ENCODE measurements at regions not wholly inside any gene's neighbourhood (a gene's known extent, or its start where the extent isn't known, plus 50 kb on each side); places are given as distances from the start of the nearest gene placed in this dataset.

DNA sequence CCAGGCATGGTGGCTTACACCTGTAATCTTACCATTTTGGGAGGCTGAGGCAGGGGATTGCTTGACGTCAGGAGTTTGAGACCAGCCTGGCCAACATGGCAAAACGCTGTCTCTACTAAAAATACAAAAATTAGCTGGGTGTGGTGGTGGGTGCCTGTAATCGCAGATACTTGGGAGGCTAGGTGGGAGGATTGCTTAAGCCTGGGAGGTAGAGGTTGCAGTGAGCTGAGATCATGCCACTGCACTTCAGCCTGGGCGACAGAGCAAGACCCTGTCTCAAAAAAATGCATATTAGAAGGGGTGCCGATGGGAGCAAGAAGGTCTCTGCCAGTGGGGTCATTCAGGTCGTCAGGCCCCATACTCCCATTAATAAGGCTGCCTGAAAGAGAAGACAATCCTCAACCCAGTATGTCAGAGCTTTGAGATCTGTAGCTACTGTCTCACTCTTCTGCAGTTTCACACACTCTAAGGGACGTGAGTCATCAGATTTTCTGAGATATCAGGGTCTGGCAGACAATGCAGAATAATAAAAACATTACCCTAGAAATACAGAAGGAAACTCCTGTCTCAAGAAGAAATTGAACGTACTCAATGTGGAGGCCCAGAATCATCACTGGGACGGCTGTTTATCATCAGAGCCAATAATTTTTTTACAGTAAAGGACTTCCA, 176.7 kb upstream of the FAT1 start:
- peak; percentile 54 to 89 for DNase-seq (ENCODE audit: low read depth in 2 of 2)
- no peak overlapping the region for H3K4me3 ChIP-seq (replicated peaks in 1 of 2; ENCODE audit: low read depth in 2 of 2, low read length in 2 of 2)
- TF ChIP-seq, protein P1, sequence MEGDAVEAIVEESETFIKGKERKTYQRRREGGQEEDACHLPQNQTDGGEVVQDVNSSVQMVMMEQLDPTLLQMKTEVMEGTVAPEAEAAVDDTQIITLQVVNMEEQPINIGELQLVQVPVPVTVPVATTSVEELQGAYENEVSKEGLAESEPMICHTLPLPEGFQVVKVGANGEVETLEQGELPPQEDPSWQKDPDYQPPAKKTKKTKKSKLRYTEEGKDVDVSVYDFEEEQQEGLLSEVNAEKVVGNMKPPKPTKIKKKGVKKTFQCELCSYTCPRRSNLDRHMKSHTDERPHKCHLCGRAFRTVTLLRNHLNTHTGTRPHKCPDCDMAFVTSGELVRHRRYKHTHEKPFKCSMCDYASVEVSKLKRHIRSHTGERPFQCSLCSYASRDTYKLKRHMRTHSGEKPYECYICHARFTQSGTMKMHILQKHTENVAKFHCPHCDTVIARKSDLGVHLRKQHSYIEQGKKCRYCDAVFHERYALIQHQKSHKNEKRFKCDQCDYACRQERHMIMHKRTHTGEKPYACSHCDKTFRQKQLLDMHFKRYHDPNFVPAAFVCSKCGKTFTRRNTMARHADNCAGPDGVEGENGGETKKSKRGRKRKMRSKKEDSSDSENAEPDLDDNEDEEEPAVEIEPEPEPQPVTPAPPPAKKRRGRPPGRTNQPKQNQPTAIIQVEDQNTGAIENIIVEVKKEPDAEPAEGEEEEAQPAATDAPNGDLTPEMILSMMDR (IDR thresholded peaks at IDR 0.05; ENCODE audit: low read depth, low read length) = no peak

GRCh38 chr4:186900984-186901383, 177.3 kb upstream of the FAT1 start:
- TF ChIP-seq, protein P1 (IDR thresholded peaks at IDR 0.05; ENCODE audit: low read depth, low read length) = no peak
- no peak overlapping the region for H3K4me3 ChIP-seq (replicated peaks in 1 of 2; ENCODE audit: low read depth in 2 of 2, low read length in 2 of 2)
- DNase-seq (ENCODE audit: low read depth in 2 of 2) = peak; percentile 6 to 43

- TF ChIP-seq, protein P1 (IDR thresholded peaks at IDR 0.05; ENCODE audit: low read depth, low read length) = no peak
- no peak for DNase-seq (ENCODE audit: low read depth in 2 of 2)
- no peak overlapping the region for H3K4me3 ChIP-seq (replicated peaks in 1 of 2; ENCODE audit: low read depth in 2 of 2, low read length in 2 of 2)
These were observed 178.2 kb upstream of the FAT1 start for GRCh38 chr4:186901850-186902249.

DNA sequence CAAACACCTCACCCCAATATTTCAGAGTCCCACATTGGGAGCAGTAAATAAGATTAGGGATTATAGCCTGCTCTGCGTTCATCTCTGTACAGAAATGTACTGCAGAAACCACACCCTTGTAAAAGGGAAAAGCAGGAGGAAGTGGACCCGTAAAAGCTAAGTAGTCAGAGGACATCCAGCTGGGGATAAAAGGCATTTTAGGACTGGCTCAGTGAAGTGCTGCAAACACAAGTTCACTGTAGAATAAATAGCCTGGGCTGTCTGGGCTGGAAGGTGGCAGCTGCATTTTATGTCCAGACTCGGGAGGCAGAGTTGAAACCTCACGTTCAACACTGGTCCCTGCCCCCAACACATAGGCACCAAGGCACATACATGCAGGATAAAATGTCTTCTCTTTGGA, 178.7 kb upstream of the FAT1 start:
- no peak for DNase-seq (ENCODE audit: low read depth in 2 of 2)
- H3K4me3 ChIP-seq (replicated peaks in 1 of 2; ENCODE audit: low read depth in 2 of 2, low read length in 2 of 2) = no peak overlapping the region
- TF ChIP-seq, protein P1 (IDR thresholded peaks at IDR 0.05; ENCODE audit: low read depth, low read length) = no peak

- DNase-seq (ENCODE audit: low read depth in 2 of 2) = peak; percentile 52 to 94
- H3K4me3 ChIP-seq (replicated peaks in 1 of 2; ENCODE audit: low read depth in 2 of 2, low read length in 2 of 2) = no peak overlapping the region
- TF ChIP-seq, protein P1 (IDR thresholded peaks at IDR 0.05; ENCODE audit: low read depth, low read length) = no peak
These were observed 180.4 kb upstream of the FAT1 start for GRCh38 chr4:186904101-186904500.

GRCh38 chr4:186906722-186907121, 183.1 kb upstream of the FAT1 start:
- TF ChIP-seq, protein P1 (IDR thresholded peaks at IDR 0.05; ENCODE audit: low read depth, low read length) = no peak
- H3K4me3 ChIP-seq (replicated peaks in 1 of 2; ENCODE audit: low read depth in 2 of 2, low read length in 2 of 2) = no peak overlapping the region
- DNase-seq (ENCODE audit: low read depth in 2 of 2) = no peak

- no peak for DNase-seq (ENCODE audit: low read depth in 2 of 2)
- TF ChIP-seq, protein P1 (IDR thresholded peaks at IDR 0.05; ENCODE audit: low read depth, low read length) = no peak
- H3K4me3 ChIP-seq (replicated peaks in 1 of 2; ENCODE audit: low read depth in 2 of 2, low read length in 2 of 2) = no peak overlapping the region
These were observed 186.7 kb upstream of the FAT1 start for GRCh38 chr4:186910385-186910784.

All from cardiac fibroblast (primary cell).